A673 (cell line): ENCODE measurements at regions not wholly inside any gene's neighbourhood (a gene's known extent, or its start where the extent isn't known, plus 50 kb on each side); places are given as distances from the start of the nearest gene placed in this dataset.
"Not testable (repeated sequence)": the region's sequence is repeated elsewhere in the genome, so short reads cannot be mapped to it uniquely, and the experiment has no call there.

ENCODE experiments used
- EZH2 ChIP-seq: fragments of 200-600 bp; sonication (generic); IDR thresholded peaks from 2 replicates; pipeline ENCODE4 v1.6.1; 2017; ENCODE audit warnings: borderline replicate concordance, low read depth, mild to moderate bottlenecking, mixed read lengths, antibody characterized with exemption, low read length; ENCODE audit not compliant: poor library complexity, severe bottlenecking
- TF ChIP-seq, protein P1 (sequence below): fragments of 300-800, 200-600 bp; sonication (generic); conservative IDR thresholded peaks from 2 replicates; pipeline ENCODE4 v1.5.1; 2017; ENCODE audit warnings: low read depth, mild to moderate bottlenecking, antibody characterized with exemption, low read length, moderate library complexity, mixed read lengths

DNA sequence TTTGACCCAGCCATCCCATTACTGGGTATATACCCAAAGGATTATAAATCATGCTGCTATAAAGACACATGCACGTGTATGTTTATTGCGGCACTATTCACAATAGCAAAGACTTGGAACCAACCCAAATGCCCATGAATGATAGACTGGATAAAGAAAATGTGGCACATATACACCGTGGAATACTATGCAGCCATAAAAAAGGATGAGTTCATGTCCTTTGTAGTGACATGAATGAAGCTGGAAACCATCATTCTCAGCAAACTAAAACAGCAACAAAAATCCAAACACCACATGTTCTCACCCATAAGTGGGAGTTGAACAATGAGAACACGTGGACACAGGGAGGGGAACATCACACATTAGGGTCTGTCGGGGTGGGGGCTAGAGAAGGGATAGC is 889.1 kb downstream of the NR2F1-AS1 start:
- TF ChIP-seq, protein P1, sequence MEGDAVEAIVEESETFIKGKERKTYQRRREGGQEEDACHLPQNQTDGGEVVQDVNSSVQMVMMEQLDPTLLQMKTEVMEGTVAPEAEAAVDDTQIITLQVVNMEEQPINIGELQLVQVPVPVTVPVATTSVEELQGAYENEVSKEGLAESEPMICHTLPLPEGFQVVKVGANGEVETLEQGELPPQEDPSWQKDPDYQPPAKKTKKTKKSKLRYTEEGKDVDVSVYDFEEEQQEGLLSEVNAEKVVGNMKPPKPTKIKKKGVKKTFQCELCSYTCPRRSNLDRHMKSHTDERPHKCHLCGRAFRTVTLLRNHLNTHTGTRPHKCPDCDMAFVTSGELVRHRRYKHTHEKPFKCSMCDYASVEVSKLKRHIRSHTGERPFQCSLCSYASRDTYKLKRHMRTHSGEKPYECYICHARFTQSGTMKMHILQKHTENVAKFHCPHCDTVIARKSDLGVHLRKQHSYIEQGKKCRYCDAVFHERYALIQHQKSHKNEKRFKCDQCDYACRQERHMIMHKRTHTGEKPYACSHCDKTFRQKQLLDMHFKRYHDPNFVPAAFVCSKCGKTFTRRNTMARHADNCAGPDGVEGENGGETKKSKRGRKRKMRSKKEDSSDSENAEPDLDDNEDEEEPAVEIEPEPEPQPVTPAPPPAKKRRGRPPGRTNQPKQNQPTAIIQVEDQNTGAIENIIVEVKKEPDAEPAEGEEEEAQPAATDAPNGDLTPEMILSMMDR, result not testable (repeated sequence)
- not testable (repeated sequence) for TF ChIP-seq EZH2
